ENCODE measurements at regions not wholly inside any gene's neighbourhood (a gene's known extent, or its start where the extent isn't known, plus 50 kb on each side); places are given as distances from the start of the nearest gene placed in this dataset.

- 45% methylated on average over 2 of the region's 2 CpGs; no CpG with 5 or more reads in 1 of the 2 experiments for WGBS, 2 experiments (ENCODE audit: extremely low coverage in 1 of 2, insufficient coverage in 1 of 2, insufficient read length in 1 of 2, insufficient replicate concordance in 2 of 2, low coverage in 1 of 2, low lambda C conversion rate in 2 of 2, missing lambda C conversion rate in 1 of 2)
- Histone ChIP-seq H4K91ac (replicated peaks; ENCODE audit: insufficient read length, low read length) (no peak overlapping the region), H4K20me1 (replicated peaks in 1 of 2; ENCODE audit: control insufficient read depth in 1 of 2, insufficient read depth in 2 of 2, low read length in 2 of 2) (no peaks in the 10 kb centered on the region), H3K79me2 (ENCODE audit: control insufficient read depth in 1 of 2, insufficient read depth in 2 of 2, low read length in 2 of 2) (no peaks in the 10 kb centered on the region), H3K4me2 (ENCODE audit: insufficient read depth in 1 of 2, low read depth in 2 of 2, low read length in 2 of 2) (no peak overlapping the region), H3K56ac (replicated peaks; ENCODE audit: insufficient read length, low read depth, low read length) (no peak overlapping the region), H2AK5ac (ENCODE audit: low read depth, low read length) (no peak overlapping the region), H3K27me3 (replicated peaks in 1 of 4; ENCODE audit: control insufficient read depth in 3 of 4, extremely low read depth in 1 of 4, insufficient read depth in 3 of 4, low read length in 3 of 4) (no peaks in the 10 kb centered on the region), H3K4ac (replicated peaks; ENCODE audit: insufficient read length, low read depth, low read length) (no peak overlapping the region), H2BK20ac (ENCODE audit: low read length) (no peak overlapping the region), H2BK120ac (replicated peaks; ENCODE audit: low read depth, low read length) (no peak overlapping the region), H3K79me1 (ENCODE audit: low read depth, low read length) (no peaks in the 10 kb centered on the region), H4K5ac (ENCODE audit: insufficient read length, low read depth, low read length) (no peak overlapping the region), H4K8ac (ENCODE audit: extremely low read depth, insufficient read depth, low read length) (no peak overlapping the region), H3K14ac (ENCODE audit: insufficient read length) (no peak overlapping the region), H2BK5ac (ENCODE audit: low read depth, low read length) (no peak overlapping the region), H3K23ac (ENCODE audit: insufficient read length) (no peak overlapping the region), H3K4me3 (ENCODE audit: extremely low read depth in 1 of 4, insufficient read depth in 2 of 4, low read depth in 3 of 4, low read length in 4 of 4) (no peak overlapping the region), H3K9me3 (ENCODE audit: insufficient read depth in 2 of 2, low read depth in 1 of 2, low read length in 1 of 2) (no peaks in the 10 kb centered on the region), H3K18ac (ENCODE audit: extremely low read depth, low read length) (no peak overlapping the region), H3K27ac (ENCODE audit: low read depth, low read length) (no peak overlapping the region), H2BK15ac (ENCODE audit: low read length) (no peak overlapping the region), H2BK12ac (ENCODE audit: low read depth, low read length) (no peak overlapping the region), H2AFZ (ENCODE audit: low read length) (no peak overlapping the region), H3K36me3 (ENCODE audit: control insufficient read depth in 2 of 4, insufficient read depth in 4 of 4, low read length in 3 of 4) (no peaks in the 10 kb centered on the region), H3K9ac (replicated peaks in 1 of 4; ENCODE audit: extremely low read depth in 1 of 4, low read depth in 3 of 4, low read length in 3 of 4) (no peak overlapping the region), H3K23me2 (ENCODE audit: low read depth, low read length) (no peaks in the 10 kb centered on the region), H3K4me1 (replicated peaks in 1 of 4; ENCODE audit: control insufficient read depth in 3 of 4, insufficient read depth in 4 of 4, low read length in 3 of 4) (no peaks in the 10 kb centered on the region)
- ChIA-PET CTCF (ENCODE audit: partially characterized antibody) (no interaction called here), POLR2A (ENCODE audit: partially characterized antibody) (no interaction called here)
- no peak for DNase-seq (ENCODE audit: low read depth in 1 of 2, low spot score in 2 of 2)
- TF ChIP-seq CTCF (IDR thresholded peaks at IDR 0.05; ENCODE audit: control extremely low read depth in 1 of 3, insufficient read depth in 1 of 3, low read depth in 1 of 3, low read length in 3 of 3) (no peak), KDM5A (IDR thresholded peaks at IDR 0.05; ENCODE audit: low read length) (no peak), ZNF274 (IDR thresholded peaks at IDR 0.05; ENCODE audit: borderline replicate concordance, extremely low read depth, low read length) (no peak), TBP (IDR thresholded peaks at IDR 0.05; ENCODE audit: low read depth, low read length) (no peak), HDAC6 (IDR thresholded peaks at IDR 0.05; ENCODE audit: low read depth, low read length) (no peak), SIX5 (IDR thresholded peaks at IDR 0.05; ENCODE audit: low read depth, low read length) (no peak), MAFK (IDR thresholded peaks at IDR 0.05; ENCODE audit: low read depth, low read length) (no peak), SP1 (IDR thresholded peaks at IDR 0.05; ENCODE audit: low read depth, low read length) (no peak)
- FAIRE-seq, result no peak
Measured at GRCh38 chr5:8376478-8376877, 507.5 kb downstream of the MTRR start.

All from H1 (cell line).